Mesothelial cell of epicardium (in vitro differentiated cells): ENCODE measurements at regions not wholly inside any gene's neighbourhood (a gene's known extent, or its start where the extent isn't known, plus 50 kb on each side); places are given as distances from the start of the nearest gene placed in this dataset.

Experiments used
- DNase-seq, 2 experiments: peaks; one replicate each; pipeline ENCODE4 v3.0.0; 2021; ENCODE audit warnings: low spot score in 2 of 2; ENCODE audit not compliant: unreplicated experiment in 2 of 2
- H3K27ac Mint-ChIP-seq: 2 replicates; pipeline ENCODE4 v1.8.0; 2021; ENCODE audit warnings: mixed read lengths
- H3K27me3 Mint-ChIP-seq: 2 replicates; pipeline ENCODE4 v1.8.0; 2021; ENCODE audit warnings: low read depth, mixed read lengths
- H3K36me3 Mint-ChIP-seq: 2 replicates; pipeline ENCODE4 v1.8.0; 2021; ENCODE audit warnings: mixed read lengths
- H3K4me1 Mint-ChIP-seq: 2 replicates; pipeline ENCODE4 v1.8.0; 2021; ENCODE audit warnings: mixed read lengths
- H3K4me3 Mint-ChIP-seq: 2 replicates; pipeline ENCODE4 v1.8.0; 2021; ENCODE audit warnings: mild to moderate bottlenecking, moderate library complexity, mixed read lengths
- H3K9me3 Mint-ChIP-seq: 2 replicates; pipeline ENCODE4 v1.8.0; 2021; ENCODE audit warnings: mixed read lengths
- TF ChIP-seq, protein P1 (sequence below): fragments of 200-600 bp; sonication (generic); IDR thresholded peaks from one replicate; pipeline ENCODE4 v1.5.0; 2021; ENCODE audit warnings: antibody characterized with exemption; ENCODE audit not compliant: unreplicated experiment

DNA sequence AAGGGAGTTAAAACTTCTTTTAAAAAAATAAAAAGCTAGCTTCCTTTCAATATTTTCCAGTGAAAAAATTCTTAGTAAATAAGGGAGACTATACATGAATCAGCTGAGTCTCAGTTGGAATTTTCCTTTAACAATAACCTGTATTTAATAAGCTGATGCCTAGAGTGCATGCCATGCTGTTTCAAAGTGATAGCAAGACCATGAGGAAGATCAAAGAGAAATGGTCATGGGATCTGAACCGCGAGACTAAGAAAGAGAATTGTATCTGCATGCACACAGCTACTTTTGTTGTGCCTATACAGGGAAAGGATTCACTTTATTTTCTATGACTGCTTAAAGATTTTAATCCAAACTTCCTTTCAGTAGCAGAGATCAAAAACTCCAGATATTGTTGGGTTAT lies 2217.0 kb downstream of the MAT2B start:
- no peak overlapping the region for H3K27ac Mint-ChIP-seq
- no peaks in the 10 kb centered on the region for H3K27me3 Mint-ChIP-seq
- H3K4me1 Mint-ChIP-seq, result no peaks in the 10 kb centered on the region
- TF ChIP-seq, protein P1, sequence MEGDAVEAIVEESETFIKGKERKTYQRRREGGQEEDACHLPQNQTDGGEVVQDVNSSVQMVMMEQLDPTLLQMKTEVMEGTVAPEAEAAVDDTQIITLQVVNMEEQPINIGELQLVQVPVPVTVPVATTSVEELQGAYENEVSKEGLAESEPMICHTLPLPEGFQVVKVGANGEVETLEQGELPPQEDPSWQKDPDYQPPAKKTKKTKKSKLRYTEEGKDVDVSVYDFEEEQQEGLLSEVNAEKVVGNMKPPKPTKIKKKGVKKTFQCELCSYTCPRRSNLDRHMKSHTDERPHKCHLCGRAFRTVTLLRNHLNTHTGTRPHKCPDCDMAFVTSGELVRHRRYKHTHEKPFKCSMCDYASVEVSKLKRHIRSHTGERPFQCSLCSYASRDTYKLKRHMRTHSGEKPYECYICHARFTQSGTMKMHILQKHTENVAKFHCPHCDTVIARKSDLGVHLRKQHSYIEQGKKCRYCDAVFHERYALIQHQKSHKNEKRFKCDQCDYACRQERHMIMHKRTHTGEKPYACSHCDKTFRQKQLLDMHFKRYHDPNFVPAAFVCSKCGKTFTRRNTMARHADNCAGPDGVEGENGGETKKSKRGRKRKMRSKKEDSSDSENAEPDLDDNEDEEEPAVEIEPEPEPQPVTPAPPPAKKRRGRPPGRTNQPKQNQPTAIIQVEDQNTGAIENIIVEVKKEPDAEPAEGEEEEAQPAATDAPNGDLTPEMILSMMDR, result no peak
- no peak for DNase-seq
- peaks cover 3% of the 10 kb centered on the region for H3K9me3 Mint-ChIP-seq
- no peak overlapping the region for H3K4me3 Mint-ChIP-seq
- no peaks in the 10 kb centered on the region for H3K36me3 Mint-ChIP-seq

DNA sequence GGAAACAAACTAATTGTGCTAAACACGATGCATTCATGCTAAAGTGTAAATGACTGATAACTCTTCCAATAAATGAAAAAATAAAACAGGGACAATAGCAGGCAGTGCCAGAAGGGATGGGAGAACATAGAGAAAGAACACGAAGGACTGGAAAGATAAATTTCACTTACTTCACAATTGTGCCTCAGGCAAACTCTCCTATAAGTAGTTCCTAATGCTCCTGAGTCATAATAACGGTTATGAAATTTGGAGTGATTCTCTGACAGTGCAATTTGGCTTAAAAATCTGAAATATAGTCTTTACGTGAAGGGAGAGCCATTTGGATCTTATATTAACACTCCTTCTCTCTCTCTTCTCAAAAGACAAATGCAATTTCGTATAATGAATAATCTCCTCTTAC lies 2218.5 kb downstream of the MAT2B start:
- DNase-seq, result no peak
- Mint-ChIP-seq H3K9me3 (peaks cover 3% of the 10 kb centered on the region), H3K27me3 (no peaks in the 10 kb centered on the region), H3K36me3 (no peaks in the 10 kb centered on the region), H3K27ac (no peak overlapping the region), H3K4me3 (no peak overlapping the region), H3K4me1 (no peaks in the 10 kb centered on the region)
- TF ChIP-seq, protein P1, result no peak

DNA sequence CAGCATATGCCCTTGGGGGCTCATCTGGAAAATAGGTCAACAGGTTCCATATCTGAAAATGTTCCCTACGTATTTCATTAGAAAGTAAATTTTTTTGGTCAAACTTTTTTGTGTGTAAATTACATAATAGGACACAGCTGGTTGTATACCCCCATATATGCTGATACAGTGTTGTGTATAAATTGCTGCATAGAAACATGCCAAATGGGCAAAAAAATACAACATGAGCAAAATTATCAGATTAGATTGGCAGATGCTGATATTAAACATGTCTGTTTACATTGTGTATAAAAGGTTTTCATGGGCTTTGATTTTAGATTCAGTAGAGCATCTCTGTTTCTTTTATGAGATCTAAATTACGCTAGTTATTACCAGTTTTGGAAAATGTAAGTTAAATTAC lies 2223.0 kb downstream of the MAT2B start:
- H3K27me3 Mint-ChIP-seq, result no peaks in the 10 kb centered on the region
- DNase-seq, result no peak
- H3K27ac Mint-ChIP-seq, result no peak overlapping the region
- TF ChIP-seq, protein P1, result no peak
- H3K4me1 Mint-ChIP-seq, result no peaks in the 10 kb centered on the region
- no peak overlapping the region for H3K4me3 Mint-ChIP-seq
- peaks cover 13% of the 10 kb centered on the region for H3K9me3 Mint-ChIP-seq
- H3K36me3 Mint-ChIP-seq, result peaks cover 3% of the 10 kb centered on the region

DNA sequence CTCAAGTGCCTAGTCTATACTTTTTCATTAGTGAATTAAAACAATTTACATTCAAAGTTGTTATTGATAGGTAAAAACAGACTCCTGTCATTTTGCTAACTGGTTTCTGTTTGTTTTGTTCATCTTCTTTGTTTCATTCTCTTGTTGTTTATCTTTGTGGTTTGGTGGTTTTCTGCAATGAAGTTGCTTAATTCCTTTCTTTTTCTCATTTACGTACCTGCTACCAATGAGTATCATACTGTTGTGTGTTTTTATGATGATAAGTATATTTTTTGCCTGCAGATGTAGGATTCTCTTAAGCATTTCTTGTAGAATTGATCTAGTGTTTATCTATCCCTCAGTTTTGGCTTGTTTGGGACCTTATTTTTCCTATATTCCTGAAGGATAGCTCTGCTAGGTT lies 2230.0 kb downstream of the MAT2B start:
- Mint-ChIP-seq H3K36me3 (peaks cover 5% of the 10 kb centered on the region), H3K9me3 (peaks cover 25% of the 10 kb centered on the region), H3K4me1 (peaks cover 6% of the 10 kb centered on the region), H3K4me3 (no peak overlapping the region), H3K27me3 (no peaks in the 10 kb centered on the region), H3K27ac (no peak overlapping the region)
- TF ChIP-seq, protein P1, result no peak
- no peak for DNase-seq

DNA sequence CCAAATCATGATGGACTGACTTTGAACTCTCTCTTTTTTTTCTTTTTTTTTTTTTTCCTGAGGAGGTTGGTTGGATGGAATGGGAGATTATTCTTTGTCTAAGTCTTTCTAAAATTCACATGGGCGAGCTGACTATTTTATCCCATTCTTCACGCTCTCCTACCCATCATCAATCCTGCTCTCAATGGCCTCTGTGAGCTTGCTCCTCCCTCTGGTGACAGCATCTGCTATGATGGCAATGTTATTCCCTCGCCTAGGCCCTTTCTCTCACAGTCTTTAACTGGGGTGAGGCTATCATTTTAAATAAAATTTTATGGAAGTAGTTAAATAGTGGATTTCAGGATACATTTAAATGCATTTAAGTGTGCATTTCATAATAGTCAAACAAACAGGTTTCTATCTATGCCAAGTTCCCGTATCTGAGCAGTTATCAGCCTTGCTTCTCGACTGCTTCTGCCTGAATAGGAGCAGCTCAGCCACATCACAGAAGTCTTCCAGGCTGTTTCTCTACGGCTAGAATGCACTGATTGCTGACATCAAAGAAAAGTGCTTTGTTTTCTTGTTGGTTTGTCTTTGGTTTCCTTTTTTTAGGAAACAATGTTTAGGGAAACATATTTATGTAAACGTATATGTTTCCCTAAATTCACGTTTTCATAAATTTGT lies 2233.8 kb downstream of the MAT2B start:
- H3K4me3 Mint-ChIP-seq, result no peak overlapping the region
- H3K27ac Mint-ChIP-seq, result no peak overlapping the region

More for the DNA sequence above, 2233.8 kb downstream of the MAT2B start:
- H3K9me3 Mint-ChIP-seq, result peaks cover 11% of the 10 kb centered on the region
- TF ChIP-seq, protein P1, result no peak
- no peaks in the 10 kb centered on the region for H3K27me3 Mint-ChIP-seq
- no peaks in the 10 kb centered on the region for H3K36me3 Mint-ChIP-seq
- no peak for DNase-seq
- peaks cover 6% of the 10 kb centered on the region for H3K4me1 Mint-ChIP-seq
